GM21528 (cell line): ENCODE measurements at regions not wholly inside any gene's neighbourhood (a gene's known extent, or its start where the extent isn't known, plus 50 kb on each side); places are given as distances from the start of the nearest gene placed in this dataset.

ENCODE experiments used
- ATAC-seq: cut with Tn5 transposase; IDR thresholded peaks from one replicate; pipeline ENCODE4 v1.9.1; 2021; ENCODE audit warnings: mild to moderate bottlenecking, moderate library complexity; ENCODE audit not compliant: unreplicated experiment, low FRiP score

- no peak for ATAC-seq
Measured at GRCh38 chr13:26839682-26840081, 79.1 kb upstream of the GPR12 start.

- no peak for ATAC-seq
Measured at GRCh38 chr13:26838821-26839220, 78.2 kb upstream of the GPR12 start.

- no peak for ATAC-seq
Measured at GRCh38 chr13:26837997-26838396, 77.4 kb upstream of the GPR12 start.

DNA sequence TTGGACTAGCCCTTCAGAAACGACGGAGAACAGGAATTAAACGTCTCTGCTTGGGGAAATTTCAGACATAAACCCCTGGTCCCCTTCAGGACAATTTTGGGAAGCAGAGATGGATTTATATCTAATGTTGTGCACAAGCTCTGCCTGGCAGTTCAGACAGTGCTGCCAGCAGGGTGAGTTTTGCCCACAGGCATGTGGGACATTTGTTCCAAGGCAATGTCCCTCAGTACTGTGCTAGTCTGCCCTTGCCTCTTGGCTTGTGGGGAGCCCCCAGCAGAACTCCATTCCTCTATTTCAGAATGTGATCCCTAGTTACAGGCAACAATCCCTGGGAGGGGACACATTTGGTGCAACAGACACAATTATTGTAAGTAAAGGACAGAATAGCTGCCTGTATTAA lies 76.5 kb upstream of the GPR12 start:
- no peak for ATAC-seq

- no peak for ATAC-seq
Measured at GRCh38 chr13:26836626-26837025, 76.0 kb upstream of the GPR12 start.

- ATAC-seq, result no peak
Measured at GRCh38 chr13:26834646-26835045, 74.1 kb upstream of the GPR12 start.

GRCh38 chr13:26831336-26831908 lies 70.8 kb upstream of the GPR12 start:
- ATAC-seq, result no peak

GRCh38 chr13:26829716-26830115 lies 69.1 kb upstream of the GPR12 start:
- ATAC-seq, result no peak

DNA sequence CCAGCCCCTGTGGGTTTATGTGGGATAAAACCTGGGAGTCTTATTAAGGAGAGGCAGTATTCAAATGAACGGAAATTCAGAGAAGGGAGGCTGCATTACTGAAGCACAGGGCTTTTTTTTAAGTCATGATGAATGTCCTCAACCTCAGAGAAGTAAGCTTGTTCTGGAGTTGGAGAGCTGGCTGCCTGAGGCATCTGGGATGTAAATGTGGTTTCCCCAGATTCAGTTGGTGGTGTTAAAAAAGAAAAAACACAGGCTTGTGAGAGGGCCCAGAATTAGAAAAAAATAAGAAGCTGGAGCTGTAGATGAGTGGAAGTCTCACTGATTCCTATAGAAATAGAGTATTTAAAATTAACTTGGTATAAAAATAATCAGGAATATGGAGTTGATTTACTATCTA lies 64.0 kb upstream of the GPR12 start:
- ATAC-seq, result no peak

GRCh38 chr13:26822146-26822545 lies 61.6 kb upstream of the GPR12 start:
- no peak for ATAC-seq

GRCh38 chr13:26821672-26822071 lies 61.1 kb upstream of the GPR12 start:
- ATAC-seq, result no peak

DNA sequence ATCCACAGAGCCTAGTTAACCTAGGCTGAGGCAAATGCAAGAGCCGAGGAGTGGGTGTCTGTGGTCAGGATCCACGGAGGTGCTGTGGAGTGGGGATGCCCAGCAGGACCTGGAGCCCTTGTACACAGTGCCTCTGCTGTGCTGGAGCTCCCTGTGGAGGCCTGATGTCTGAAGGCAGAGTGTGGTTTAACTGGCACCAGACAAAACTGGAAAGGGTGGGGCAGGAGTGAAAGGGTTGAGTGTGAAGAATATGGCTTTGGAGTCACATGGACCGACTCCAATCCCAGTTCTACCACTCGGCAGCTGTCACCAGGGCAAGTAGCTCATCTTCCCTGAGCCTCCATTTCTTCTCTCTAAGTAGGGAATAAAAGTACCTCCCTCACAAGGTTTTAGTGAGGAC lies 60.3 kb upstream of the GPR12 start:
- ATAC-seq, result no peak

- ATAC-seq, result no peak
Measured at GRCh38 chr13:26819046-26819445, 58.5 kb upstream of the GPR12 start.

DNA sequence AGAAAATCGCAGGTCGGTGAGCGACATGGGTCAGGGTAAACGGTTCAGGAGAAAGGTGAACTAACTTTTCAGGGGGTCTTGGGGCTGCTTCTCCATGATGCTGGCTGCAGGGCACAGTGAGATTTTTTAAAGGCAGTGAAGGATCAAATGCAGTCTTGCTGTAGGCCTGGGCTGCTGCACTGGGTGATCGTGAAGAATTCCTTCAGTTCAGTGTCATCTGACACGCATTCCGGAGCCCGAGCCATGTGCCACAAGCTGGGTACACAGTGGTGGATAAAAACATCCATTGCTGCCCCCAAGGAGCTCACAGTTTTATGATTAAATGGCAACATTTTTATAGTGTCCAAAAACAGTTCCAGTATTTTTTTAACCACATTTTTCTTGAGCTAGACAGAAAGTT lies 56.3 kb upstream of the GPR12 start:
- no peak for ATAC-seq

DNA sequence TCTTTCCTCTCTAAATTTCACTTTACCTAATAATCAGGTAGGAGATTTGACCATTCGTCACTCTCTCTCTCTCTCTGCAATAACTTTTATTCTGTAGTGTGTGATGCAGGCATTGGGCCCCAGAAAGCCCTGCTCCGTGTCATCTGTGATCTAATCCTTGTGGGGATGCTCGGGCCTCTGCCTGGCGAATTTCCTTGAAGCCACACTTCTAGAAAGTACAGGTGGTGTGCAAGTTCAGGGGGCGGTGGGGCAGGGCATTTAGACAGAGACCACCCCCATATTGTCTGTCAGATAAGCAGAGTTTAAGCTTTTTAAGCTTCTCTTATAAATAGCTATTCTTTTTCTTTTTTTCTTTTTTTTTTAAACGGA lies 53.4 kb upstream of the GPR12 start:
- ATAC-seq, result no peak

- ATAC-seq, result no peak
Measured at GRCh38 chr13:26813321-26813979, 52.9 kb upstream of the GPR12 start.

- ATAC-seq, result no peak
Measured at GRCh38 chr13:26811581-26811980, 51.0 kb upstream of the GPR12 start.
